ENCODE measurements at regions not wholly inside any gene's neighbourhood (a gene's known extent, or its start where the extent isn't known, plus 50 kb on each side); places are given as distances from the start of the nearest gene placed in this dataset.
"Not testable (repeated sequence)": the region's sequence is repeated elsewhere in the genome, so short reads cannot be mapped to it uniquely, and the experiment has no call there.

DNA sequence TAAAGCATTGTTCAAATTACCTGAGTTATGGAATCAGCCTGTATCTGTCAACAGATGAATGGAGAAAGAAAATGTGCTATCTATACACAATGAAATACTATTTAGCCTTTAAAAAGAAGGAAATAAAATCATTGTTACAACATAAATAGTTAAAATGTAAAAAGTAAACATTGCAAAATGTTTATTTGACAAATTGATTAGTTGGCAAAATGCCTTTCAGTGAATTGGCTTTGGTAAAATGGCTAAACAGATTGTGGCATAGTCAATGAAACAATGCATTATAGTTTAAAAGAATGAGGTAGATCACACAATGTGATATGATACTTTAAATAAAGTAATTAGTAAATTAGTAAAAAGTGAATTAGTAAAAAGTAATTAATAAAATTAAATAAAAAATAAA is 204.8 kb upstream of the MAGI2 start:
- no peaks in the 10 kb centered on the region for H3K27me3 ChIP-seq
- TF ChIP-seq, protein P1, sequence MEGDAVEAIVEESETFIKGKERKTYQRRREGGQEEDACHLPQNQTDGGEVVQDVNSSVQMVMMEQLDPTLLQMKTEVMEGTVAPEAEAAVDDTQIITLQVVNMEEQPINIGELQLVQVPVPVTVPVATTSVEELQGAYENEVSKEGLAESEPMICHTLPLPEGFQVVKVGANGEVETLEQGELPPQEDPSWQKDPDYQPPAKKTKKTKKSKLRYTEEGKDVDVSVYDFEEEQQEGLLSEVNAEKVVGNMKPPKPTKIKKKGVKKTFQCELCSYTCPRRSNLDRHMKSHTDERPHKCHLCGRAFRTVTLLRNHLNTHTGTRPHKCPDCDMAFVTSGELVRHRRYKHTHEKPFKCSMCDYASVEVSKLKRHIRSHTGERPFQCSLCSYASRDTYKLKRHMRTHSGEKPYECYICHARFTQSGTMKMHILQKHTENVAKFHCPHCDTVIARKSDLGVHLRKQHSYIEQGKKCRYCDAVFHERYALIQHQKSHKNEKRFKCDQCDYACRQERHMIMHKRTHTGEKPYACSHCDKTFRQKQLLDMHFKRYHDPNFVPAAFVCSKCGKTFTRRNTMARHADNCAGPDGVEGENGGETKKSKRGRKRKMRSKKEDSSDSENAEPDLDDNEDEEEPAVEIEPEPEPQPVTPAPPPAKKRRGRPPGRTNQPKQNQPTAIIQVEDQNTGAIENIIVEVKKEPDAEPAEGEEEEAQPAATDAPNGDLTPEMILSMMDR (IDR thresholded peaks at IDR 0.05): no peak
- no peak overlapping the region for H3K27ac ChIP-seq
- intact Hi-C loops (cut with DNase I): no loop called here
- DNase-seq: no peak
- no peak overlapping the region for H3K4me3 ChIP-seq
- H3K4me1 ChIP-seq: no peaks in the 10 kb centered on the region
- no peaks in the 10 kb centered on the region for H3K9me3 ChIP-seq
- H3K9ac ChIP-seq (ENCODE audit: low read depth in 2 of 2, low read length in 2 of 2): no peak overlapping the region
- no peaks in the 10 kb centered on the region for H3K36me3 ChIP-seq

DNA sequence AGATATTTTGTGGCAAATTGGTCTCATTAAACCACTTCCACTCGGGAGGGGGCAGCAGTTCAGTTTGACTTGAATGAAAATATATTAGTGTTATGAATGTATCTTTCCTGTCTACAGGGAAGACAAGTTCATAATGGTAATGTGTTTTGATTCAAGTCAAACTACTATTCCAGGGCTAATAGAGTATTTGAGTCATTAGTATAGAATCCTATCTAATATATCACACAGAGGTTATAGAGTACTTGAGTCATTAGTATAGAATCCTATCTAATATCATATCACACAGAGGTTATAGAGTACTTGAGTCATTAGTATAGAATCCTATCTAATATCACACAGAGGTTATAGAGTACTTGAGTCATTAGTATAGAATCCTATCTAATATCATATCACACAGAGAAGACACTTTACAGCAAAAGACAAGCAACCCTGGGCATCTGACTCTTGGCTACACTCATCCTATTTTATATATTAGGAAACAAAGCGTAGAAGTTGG is 199.7 kb upstream of the MAGI2 start:
- intact Hi-C loops (cut with DNase I): no loop called here
- H3K27ac ChIP-seq: no peak overlapping the region
- H3K9me3 ChIP-seq: no peaks in the 10 kb centered on the region
- H3K9ac ChIP-seq (ENCODE audit: low read depth in 2 of 2, low read length in 2 of 2): no peak overlapping the region
- H3K36me3 ChIP-seq: no peaks in the 10 kb centered on the region
- no peak for DNase-seq
- TF ChIP-seq, protein P1 (IDR thresholded peaks at IDR 0.05): no peak
- H3K4me1 ChIP-seq: no peaks in the 10 kb centered on the region
- no peak overlapping the region for H3K4me3 ChIP-seq
- no peaks in the 10 kb centered on the region for H3K27me3 ChIP-seq

DNA sequence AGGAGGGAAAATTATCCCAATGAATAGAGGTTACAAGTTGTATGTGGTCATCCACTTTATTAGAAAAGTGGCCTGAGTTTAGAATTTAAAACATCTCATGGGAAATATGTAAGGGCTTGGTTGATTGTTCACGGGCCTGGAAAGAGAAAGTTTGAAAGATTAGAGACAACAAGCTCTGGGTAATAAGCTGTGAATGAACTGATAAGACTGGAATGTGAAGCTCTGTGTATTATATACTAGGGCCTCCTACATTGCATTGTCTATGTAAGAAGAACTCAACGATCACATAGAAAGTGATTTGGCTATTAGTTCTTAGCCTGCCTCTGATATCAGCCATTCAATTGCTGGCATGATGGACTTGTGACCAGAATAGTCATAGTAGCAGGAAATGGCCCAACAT is 199.2 kb upstream of the MAGI2 start:
- no peak for DNase-seq
- intact Hi-C loops (cut with DNase I): no loop called here
- no peak overlapping the region for H3K4me3 ChIP-seq
- no peak overlapping the region for H3K9ac ChIP-seq (ENCODE audit: low read depth in 2 of 2, low read length in 2 of 2)
- no peaks in the 10 kb centered on the region for H3K27me3 ChIP-seq
- no peaks in the 10 kb centered on the region for H3K36me3 ChIP-seq
- no peak overlapping the region for H3K27ac ChIP-seq
- no peaks in the 10 kb centered on the region for H3K9me3 ChIP-seq
- TF ChIP-seq, protein P1 (IDR thresholded peaks at IDR 0.05): no peak
- no peaks in the 10 kb centered on the region for H3K4me1 ChIP-seq

DNA sequence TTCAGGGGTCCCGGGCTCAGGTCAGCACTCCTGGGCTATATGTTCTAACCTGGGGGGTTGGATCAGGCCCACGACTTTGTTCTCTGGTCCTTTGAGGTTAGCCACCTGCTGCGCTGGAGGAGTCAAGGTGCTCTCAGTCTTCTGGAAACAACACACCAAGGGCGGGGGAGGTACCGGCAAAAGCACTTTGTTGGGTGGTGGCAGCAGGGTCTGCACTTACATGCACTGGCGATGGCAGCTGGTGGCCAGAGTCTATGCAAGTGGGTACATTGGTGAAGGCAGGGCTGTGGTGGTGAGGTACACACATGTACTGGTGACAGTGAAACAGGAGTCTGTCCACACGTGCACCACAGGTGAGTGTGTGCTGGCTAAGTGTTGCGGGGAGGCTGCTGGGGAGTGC is 194.2 kb upstream of the MAGI2 start:
- H3K27ac ChIP-seq: no peak overlapping the region
- H3K9ac ChIP-seq (ENCODE audit: low read depth in 2 of 2, low read length in 2 of 2): no peak overlapping the region
- H3K4me1 ChIP-seq: no peaks in the 10 kb centered on the region
- H3K27me3 ChIP-seq: no peaks in the 10 kb centered on the region
- H3K36me3 ChIP-seq: no peaks in the 10 kb centered on the region
- no peak for DNase-seq
- TF ChIP-seq, protein P1 (IDR thresholded peaks at IDR 0.05): no peak
- intact Hi-C loops (cut with DNase I): no loop called here
- no peaks in the 10 kb centered on the region for H3K9me3 ChIP-seq
- no peak overlapping the region for H3K4me3 ChIP-seq

DNA sequence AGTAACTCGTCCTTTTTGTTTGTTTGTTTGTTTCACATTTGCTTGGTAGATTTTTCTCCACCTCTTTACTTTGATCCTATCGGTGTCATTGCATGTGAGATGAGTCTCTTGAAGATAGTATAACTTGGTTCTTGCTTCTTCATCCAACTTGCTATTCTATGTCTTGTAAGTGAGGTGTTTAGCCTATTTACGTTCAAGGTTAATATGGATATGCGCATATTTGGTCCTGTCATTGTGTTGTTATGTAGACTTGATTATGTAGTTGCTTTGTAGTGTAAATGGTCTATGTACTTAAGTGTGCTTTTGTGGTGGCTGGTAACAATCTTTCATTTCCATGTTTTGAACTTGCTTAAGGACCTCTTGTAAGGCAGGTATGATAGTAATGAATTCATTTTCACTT is 192.8 kb upstream of the MAGI2 start:
- Histone ChIP-seq H3K9me3 (no peaks in the 10 kb centered on the region), H3K4me3 (no peak overlapping the region), H3K36me3 (no peaks in the 10 kb centered on the region), H3K27ac (no peak overlapping the region), H3K4me1 (no peaks in the 10 kb centered on the region), H3K27me3 (no peaks in the 10 kb centered on the region), H3K9ac (ENCODE audit: low read depth in 2 of 2, low read length in 2 of 2) (no peak overlapping the region)
- intact Hi-C loops (cut with DNase I): no loop called here
- TF ChIP-seq, protein P1 (IDR thresholded peaks at IDR 0.05): no peak
- DNase-seq: no peak

DNA sequence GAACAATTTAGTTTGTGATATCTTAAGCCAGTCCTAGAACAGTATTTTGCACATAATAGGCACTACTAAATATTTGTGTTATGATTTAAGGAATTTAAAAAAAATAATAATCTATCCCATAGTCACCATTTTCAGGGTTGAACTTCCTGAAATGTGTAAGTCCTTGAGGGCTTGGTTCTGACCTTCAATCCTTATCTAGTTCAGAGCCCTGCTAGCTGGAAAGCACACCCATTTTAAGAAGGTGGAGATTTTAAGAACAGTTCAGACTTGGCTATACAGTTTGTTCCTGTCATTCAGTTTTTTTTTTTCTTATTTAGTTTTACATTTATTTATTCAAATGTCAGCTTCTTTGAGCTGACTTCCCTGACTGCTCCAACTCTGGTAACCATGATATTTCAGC is 183.4 kb upstream of the MAGI2 start:
- no peaks in the 10 kb centered on the region for H3K27me3 ChIP-seq
- no peak overlapping the region for H3K4me3 ChIP-seq
- H3K4me1 ChIP-seq: no peaks in the 10 kb centered on the region
- no peak for DNase-seq
- no peaks in the 10 kb centered on the region for H3K9me3 ChIP-seq
- TF ChIP-seq, protein P1 (IDR thresholded peaks at IDR 0.05): no peak
- no peak overlapping the region for H3K27ac ChIP-seq
- no peaks in the 10 kb centered on the region for H3K36me3 ChIP-seq
- H3K9ac ChIP-seq (ENCODE audit: low read depth in 2 of 2, low read length in 2 of 2): no peak overlapping the region
- intact Hi-C loops (cut with DNase I): no loop called here

DNA sequence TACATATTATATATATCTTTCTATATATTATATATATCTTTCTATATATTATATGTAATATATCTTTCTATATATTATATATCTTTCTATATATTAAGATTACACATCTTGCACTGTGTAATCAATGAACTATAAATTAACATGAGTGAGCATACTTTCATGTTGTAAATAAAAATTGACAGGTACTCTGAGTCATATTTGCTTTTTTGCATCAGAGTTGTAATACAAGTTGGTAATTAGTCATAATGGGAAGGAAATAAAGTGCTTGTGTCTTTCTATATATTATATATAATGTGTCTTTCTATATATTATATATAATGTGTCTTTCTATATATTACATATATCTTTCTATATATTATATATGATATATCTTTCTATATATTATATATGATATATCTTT is 172.5 kb upstream of the MAGI2 start:
- H3K9me3 ChIP-seq; H3K27me3 ChIP-seq; H3K27ac ChIP-seq; intact Hi-C loops (cut with DNase I); H3K4me3 ChIP-seq; DNase-seq; H3K4me1 ChIP-seq; H3K36me3 ChIP-seq; H3K9ac ChIP-seq (ENCODE audit: low read depth in 2 of 2, low read length in 2 of 2): not testable (repeated sequence)

Measured in colonic mucosa (tissue), 4 donors.